Activated CD8-positive, alpha-beta memory T cell treated with anti-CD3 and anti-CD28 coated beads, Interleukin-2, amount 50 U/mL, for 48 hours (primary cell): ENCODE measurements at regions not wholly inside any gene's neighbourhood (a gene's known extent, or its start where the extent isn't known, plus 50 kb on each side); places are given as distances from the start of the nearest gene placed in this dataset.
"Not testable (repeated sequence)": the region's sequence is repeated elsewhere in the genome, so short reads cannot be mapped to it uniquely, and the experiment has no call there.

Source experiments
- DNase-seq: peaks from one replicate; pipeline ENCODE4 v3.0.0-alpha.2; 2020

- DNase-seq = no peak
These were observed 56.3 kb downstream of the FOXI3 start for GRCh38 chr2:88396209-88396608.

GRCh38 chr2:88377641-88377991 lies 74.9 kb downstream of the FOXI3 start:
- no peak for DNase-seq

GRCh38 chr2:88372042-88372441 lies 80.5 kb downstream of the FOXI3 start:
- no peak for DNase-seq

- DNase-seq = not testable (repeated sequence)
These were observed 87.1 kb downstream of the FOXI3 start for GRCh38 chr2:88365408-88365807.

GRCh38 chr2:88355486-88355885 lies 97.0 kb downstream of the FOXI3 start:
- no peak for DNase-seq

- DNase-seq = no peak
These were observed 101.3 kb downstream of the FOXI3 start for GRCh38 chr2:88351249-88351601.

GRCh38 chr2:88350331-88351248 lies 101.9 kb downstream of the FOXI3 start:
- DNase-seq = peak; percentile 90

- no peak for DNase-seq
These were observed 106.7 kb downstream of the FOXI3 start for GRCh38 chr2:88345842-88346241.

- DNase-seq = no peak
These were observed 109.7 kb downstream of the FOXI3 start for GRCh38 chr2:88342749-88343148.

- no peak for DNase-seq
These were observed 118.1 kb downstream of the FOXI3 start for GRCh38 chr2:88334418-88334817.

- no peak for DNase-seq
These were observed 121.3 kb downstream of the FOXI3 start for GRCh38 chr2:88331239-88331638.

GRCh38 chr2:88329815-88330603 lies 122.5 kb downstream of the FOXI3 start:
- DNase-seq = no peak

GRCh38 chr2:88321449-88322248 lies 130.8 kb downstream of the FOXI3 start:
- no peak for DNase-seq

GRCh38 chr2:88320076-88320773 lies 132.3 kb downstream of the FOXI3 start:
- no peak for DNase-seq

- no peak for DNase-seq
These were observed 133.6 kb downstream of the FOXI3 start for GRCh38 chr2:88318956-88319330.

- DNase-seq = no peak
These were observed 134.2 kb downstream of the FOXI3 start for GRCh38 chr2:88318071-88318955.

GRCh38 chr2:88310787-88311186 lies 140.6 kb downstream of the THNSL2 start:
- DNase-seq = no peak

- DNase-seq = no peak
These were observed 137.7 kb downstream of the THNSL2 start for GRCh38 chr2:88307817-88308216.

GRCh38 chr2:88303865-88304264 lies 133.7 kb downstream of the THNSL2 start:
- no peak for DNase-seq

- DNase-seq = no peak
These were observed 126.1 kb downstream of the THNSL2 start for GRCh38 chr2:88296247-88296646.

- DNase-seq = no peak
These were observed 113.9 kb downstream of the THNSL2 start for GRCh38 chr2:88283886-88284592.
